ENCODE measurements at regions not wholly inside any gene's neighbourhood (a gene's known extent, or its start where the extent isn't known, plus 50 kb on each side); places are given as distances from the start of the nearest gene placed in this dataset.

DNA sequence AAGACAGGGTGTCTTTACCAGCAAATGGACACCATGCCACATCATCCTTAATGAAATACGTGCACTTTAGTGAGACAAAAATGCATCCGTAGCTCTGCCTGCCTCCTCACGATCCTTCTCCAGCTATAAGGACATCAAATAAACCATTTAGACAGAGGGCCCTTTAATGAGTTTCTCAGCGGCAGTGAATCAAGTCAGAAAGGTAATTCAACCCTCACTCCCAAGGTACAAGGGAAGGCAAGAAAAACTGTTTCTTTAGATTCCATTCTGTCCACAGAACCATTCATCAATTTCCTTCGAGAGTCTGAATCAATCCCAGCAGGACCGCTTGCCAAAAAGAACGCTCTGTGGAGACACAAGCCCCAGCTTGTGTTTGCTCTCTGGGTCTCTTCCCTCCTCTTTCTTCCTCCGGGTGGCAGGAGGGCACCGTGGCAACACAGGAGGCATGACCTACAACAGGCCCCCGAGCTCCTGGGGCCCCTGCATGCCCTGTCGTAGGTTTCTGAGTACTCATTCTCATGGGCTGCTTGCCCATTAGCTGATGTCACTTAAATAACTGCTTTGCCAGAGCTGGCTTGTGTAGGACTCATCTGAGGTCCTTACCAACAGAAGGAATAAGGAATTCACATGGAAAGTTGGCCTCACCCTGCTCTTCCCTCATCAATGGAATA, 297.8 kb upstream of the PRKCQ start:
- no peak for TF ChIP-seq ZNF274 (IDR thresholded peaks at IDR 0.05; ENCODE audit: low read depth, low read length)
- TF ChIP-seq YY1 (IDR thresholded peaks at IDR 0.05; ENCODE audit: insufficient read depth, insufficient read length): no peak
- TF ChIP-seq SUZ12 (IDR thresholded peaks at IDR 0.05; ENCODE audit: extremely low read depth, insufficient read depth, insufficient read length): no peak

Measured in NT2/D1 (cell line).